ENCODE measurements at regions not wholly inside any gene's neighbourhood (a gene's known extent, or its start where the extent isn't known, plus 50 kb on each side); places are given as distances from the start of the nearest gene placed in this dataset.
A peak's percentile ranks its signal among the peaks of the same experiment; 100 is the strongest.
"Not testable (repeated sequence)": the region's sequence is repeated elsewhere in the genome, so short reads cannot be mapped to it uniquely, and the experiment has no call there.

DNA sequence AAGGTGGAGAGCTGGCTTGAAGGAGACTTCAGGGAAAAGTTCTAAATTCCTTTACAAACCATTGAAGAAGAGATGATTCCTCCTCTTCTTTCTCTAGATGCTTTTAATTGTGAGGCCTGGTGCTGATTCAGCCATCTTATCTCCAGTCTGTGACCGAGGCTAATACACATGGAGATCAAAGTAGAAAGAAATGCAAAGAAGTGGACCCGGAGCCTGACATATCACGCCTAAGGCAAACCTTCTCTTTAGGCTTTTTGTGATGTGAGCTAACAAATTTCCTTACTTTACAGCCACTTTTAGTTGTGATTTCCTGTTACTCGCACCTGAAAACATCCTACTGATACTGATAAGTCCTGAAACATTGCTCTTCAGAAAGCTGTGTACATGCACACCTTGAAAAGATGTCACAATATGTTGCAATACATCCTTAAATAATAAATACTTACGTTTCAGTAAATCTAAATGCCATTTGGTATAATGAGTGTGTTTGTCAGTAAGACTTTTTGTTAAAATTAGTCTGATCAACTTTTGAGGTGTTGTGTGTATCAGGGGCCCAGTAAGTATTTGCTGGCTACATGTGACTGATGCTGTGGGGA lies 192.4 kb downstream of the BAMBI start:
- no peak for DNase-seq

DNA sequence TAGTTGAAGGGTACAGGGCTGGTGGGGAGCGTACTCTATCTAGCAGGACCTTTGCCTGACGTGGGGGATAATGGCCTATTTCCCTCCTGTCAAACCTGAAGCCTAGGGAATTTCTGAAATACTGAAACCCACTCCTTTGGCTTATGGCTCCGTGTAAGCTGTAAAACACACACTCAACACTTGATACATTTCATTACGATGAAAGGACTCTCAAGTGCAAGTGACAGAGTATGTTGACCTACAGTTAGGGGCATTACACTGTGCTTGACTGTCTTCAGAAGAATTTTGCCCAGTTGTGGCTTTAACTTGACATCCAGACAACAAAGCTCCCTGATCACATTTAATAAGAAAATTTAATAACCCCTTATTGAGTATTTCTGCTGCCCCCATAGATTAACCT lies 194.3 kb downstream of the BAMBI start:
- DNase-seq = no peak

GRCh38 chr10:28872587-28873165 lies 195.4 kb downstream of the BAMBI start:
- DNase-seq = no peak

GRCh38 chr10:28873540-28873939 lies 196.2 kb downstream of the BAMBI start:
- no peak for DNase-seq

DNA sequence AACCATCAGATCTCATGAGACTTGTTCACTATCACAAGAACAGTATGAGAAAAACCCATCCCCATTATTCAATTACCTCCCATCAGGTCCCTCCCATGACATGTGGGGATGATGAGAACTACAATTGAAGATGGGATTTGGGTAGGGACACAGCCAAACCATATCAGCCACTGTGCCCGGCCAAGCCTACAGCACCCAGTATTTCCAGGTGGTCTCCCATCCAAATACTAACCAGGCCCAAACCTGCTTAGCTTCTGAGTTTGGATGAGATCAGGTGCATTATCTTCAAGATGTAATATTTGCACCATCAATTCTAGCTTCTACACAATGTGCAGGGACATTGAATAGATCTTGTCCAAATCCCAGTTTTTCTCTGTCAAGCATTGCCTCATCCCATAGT lies 196.9 kb downstream of the BAMBI start:
- no peak for DNase-seq

DNA sequence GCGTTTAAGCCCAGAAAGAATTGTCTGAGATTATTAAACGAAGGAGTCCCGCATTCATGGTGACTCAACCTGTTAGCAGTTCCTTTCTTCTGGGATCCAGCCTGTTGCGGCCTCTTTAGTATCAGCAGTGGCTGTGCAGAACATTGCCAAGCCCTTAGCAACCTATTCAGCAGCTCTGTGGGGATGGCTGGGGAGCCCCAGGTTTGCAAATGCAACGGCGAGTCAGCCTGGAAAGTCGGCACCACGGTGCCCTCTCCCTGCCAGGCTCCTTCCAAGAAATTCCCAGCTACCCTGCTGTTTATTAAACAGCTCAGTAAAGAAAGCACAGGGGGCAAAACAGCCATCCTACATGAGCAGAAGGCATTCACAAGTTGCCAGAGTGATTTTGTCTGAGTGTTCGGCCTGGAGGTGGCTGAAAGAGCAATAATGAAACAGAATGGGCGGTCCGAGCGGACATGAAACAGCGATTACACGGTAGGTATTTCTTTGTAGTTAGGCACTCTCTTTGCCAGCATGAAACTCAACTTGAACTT lies 198.3 kb downstream of the BAMBI start:
- DNase-seq = peak; percentile 57

DNA sequence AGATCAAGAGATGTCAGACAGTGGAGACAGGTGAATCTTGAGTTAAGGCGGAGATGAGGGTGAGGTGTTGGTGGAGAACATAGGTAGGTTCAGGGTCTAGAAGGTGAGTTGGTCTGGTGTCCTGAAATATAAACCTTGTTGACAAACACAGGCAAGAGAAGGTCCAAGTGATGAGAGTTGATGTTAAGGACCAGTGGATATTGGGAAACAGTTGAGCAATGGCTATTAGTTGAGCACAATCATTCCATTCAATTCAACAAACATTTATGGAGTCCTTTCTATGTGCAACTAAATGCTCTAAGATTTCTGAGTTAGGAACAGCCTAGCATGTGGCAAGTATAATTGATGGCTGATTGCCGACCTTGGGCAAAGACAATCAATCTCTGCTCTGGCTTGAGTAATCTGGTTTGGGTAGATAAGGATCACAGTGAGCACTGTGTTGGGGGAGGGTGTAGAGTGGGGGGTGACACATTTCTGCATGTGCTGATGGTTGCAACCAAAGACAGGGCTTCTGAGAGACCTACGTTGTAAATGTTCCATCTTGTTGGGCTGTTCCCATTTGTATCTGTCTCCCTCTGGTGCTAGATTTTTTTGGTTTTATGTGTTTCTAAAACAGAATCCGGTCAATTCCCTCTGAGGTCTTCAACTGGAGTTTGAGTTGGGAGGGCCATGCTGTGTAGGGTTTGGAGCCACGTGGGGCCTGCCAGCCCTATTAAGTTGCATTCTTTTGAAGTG lies 201.1 kb downstream of the BAMBI start:
- DNase-seq = no peak

DNA sequence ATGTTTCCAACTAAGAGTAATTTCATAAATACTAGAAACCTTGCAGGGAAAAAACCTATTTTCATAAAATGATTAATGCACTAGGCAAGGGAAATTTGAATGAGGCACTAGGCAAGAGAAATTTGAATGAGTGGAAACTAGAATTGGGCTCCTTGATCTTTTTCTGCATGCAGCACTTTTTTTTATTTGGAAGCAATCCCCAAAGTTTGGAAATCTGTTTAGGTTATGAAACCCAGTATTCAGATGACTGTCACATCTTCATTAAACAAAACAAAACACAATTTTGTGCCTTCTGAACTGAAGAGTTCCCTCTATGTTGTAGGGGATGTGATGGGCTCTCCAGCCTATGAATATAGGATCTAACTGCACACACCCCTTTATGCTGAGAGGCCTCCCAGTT lies 201.9 kb downstream of the BAMBI start:
- DNase-seq = no peak

DNA sequence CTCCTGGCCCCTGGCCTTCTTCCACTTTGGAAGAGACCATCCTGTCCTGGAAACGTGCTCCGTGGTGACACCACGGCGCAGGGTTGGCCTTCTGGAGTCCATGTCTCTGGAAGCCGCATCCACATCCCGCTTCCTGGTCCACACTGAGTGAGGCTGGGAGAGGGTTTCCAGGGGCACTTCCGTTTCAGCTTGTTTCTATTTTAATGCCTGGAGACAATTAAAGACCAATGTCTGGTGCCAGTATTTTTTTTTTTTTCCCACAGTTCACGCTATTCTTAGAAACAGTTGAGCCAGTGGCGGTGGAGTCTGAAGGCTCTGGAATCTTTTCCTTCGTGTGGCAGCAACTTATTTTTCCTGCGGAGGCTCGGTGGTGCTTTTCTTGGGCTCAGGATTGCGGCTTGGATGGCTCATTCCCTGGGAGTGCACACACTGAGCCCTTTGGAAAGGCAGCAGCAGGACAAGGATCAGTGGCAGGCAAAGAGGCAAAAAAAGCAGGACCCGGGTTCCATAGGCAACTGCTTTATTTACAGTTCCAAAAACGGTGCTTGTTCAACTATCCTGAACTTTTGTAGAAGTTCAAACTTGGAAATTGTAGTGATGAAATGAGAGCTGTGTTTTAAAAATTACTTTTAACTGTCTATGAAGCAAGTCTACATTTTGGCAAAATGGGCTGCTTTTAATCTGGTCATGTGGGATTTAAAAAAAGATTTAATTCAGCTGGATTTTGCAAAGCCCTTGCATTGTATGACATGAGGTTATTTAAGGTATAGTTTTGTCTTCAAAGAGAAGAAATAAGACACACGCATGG lies 202.8 kb downstream of the BAMBI start:
- peak; percentile 10 for DNase-seq

DNA sequence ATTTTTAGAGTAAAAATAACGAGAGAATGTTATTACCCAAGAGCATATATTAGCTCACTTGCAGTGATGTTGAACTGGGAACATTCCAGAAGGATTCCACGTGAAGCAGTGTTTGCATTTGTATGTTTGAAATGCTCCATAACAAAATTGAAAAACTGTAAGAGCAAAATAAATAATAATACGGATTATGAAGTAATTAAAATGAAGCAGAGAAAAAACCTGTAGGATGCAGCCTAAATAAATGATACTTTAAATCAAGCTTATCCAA lies 203.3 kb downstream of the BAMBI start:
- no peak for DNase-seq

GRCh38 chr10:28881171-28881882 lies 204.0 kb downstream of the BAMBI start:
- no peak for DNase-seq

- DNase-seq = no peak
Measured at GRCh38 chr10:28883741-28884423, 206.6 kb downstream of the BAMBI start.

GRCh38 chr10:28890121-28890950 lies 213.0 kb downstream of the BAMBI start:
- no peak for DNase-seq

- no peak for DNase-seq
Measured at GRCh38 chr10:28891058-28891713, 213.9 kb downstream of the BAMBI start.

DNA sequence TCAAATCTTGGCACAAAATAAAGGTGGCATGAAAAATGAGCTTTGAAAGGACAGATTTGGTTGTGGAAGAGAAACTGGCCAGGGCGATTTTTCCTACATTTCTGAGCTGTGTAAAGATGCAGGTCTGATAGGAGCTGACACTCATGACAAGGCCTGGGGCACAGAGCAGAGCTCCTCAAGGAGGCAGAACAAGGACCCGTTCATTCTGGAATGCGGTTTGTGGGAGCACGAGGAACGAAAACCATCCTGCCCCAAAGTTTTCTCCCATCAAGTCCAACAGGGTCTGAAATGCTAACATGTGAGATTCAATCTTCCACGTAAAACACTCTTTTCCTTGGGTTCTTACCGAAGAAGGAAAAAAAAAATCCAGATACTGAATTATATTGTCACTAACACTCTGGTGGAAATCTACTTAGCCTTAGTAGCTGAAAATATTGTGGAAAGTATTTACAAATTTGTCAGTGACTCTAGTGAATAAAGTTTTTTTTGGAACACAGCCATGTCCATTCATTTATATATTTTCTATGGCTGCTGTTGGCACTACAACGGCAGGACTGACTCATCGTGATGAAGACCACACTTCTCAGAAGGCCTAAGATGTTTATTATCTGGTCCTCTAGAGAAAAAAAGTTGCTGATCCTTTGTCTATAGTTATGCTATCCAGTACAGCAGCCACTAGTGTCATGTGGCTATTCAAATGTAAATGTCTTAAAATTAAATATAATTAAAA lies 215.7 kb downstream of the BAMBI start:
- peak; percentile 76 for DNase-seq

DNA sequence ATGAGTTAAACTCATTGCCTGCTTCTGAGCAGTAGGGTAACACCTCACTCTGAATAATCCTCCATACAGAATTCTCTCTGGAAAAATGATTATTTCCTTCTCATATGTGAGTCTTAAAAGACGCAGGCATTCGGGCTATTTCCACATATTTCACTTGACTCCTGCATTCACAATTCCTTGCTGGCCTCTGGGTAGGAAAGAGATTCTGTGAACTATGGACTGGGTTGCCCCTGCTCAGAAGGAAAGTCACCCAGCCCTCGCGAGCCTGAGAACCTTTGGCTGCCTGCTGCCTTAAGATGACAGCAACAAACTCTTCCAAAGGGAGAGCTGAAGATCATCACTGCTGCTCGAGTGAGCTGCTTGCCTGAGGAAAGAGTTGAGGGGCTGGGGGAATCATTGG lies 216.8 kb downstream of the BAMBI start:
- DNase-seq = no peak

DNA sequence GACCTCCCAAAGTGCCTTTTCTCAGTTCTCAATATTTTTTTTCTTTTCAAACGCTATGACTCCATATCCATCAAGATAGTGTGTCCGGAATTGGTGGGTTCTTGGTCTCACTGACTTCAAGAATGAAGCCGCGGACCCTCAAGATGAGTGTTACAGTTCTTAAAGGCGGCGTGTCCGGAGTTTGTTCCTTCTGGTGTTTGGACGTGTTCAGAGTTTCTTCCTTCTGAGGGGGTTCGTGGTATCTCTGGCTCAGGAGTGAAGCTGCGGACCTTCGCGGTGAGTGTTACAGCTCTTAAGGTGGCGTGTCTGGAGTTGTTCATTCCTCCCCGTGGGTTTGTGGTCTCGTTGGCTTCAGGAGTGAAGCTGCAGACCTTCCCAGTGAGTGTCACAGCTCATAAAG lies 218.3 kb downstream of the BAMBI start:
- DNase-seq = not testable (repeated sequence)

- not testable (repeated sequence) for DNase-seq
Measured at GRCh38 chr10:28896791-28897409, 219.6 kb downstream of the BAMBI start.

- DNase-seq = no peak
Measured at GRCh38 chr10:28897617-28898464, 220.5 kb downstream of the BAMBI start.
